Fibroblast of upper back skin (primary cell): ENCODE measurements at regions not wholly inside any gene's neighbourhood (a gene's known extent, or its start where the extent isn't known, plus 50 kb on each side); places are given as distances from the start of the nearest gene placed in this dataset.
A peak's percentile ranks its signal among the peaks of the same experiment; 100 is the strongest.
"Not testable (repeated sequence)": the region's sequence is repeated elsewhere in the genome, so short reads cannot be mapped to it uniquely, and the experiment has no call there.

ENCODE experiments used
- DNase-seq: peaks from one replicate; pipeline ENCODE4 v3.0.0-alpha.2; 2013

GRCh38 chrX:139023531-139023930 lies 312.0 kb upstream of the FGF13 start:
- no peak for DNase-seq

- peak; percentile 39 for DNase-seq
Observed at GRCh38 chrX:139020801-139021200, 309.3 kb upstream of the FGF13 start.

- DNase-seq: no peak
Observed at GRCh38 chrX:139018436-139018835, 306.9 kb upstream of the FGF13 start.

GRCh38 chrX:139015627-139016026 lies 304.1 kb upstream of the FGF13 start:
- DNase-seq: no peak

- DNase-seq: no peak
Observed at GRCh38 chrX:139008185-139008584, 296.7 kb upstream of the FGF13 start.

- not testable (repeated sequence) for DNase-seq
Observed at GRCh38 chrX:139003856-139004527, 292.5 kb upstream of the FGF13 start.

GRCh38 chrX:139002319-139002718 lies 290.8 kb upstream of the FGF13 start:
- no peak for DNase-seq

- no peak for DNase-seq
Observed at GRCh38 chrX:138996268-138996667, 284.8 kb upstream of the FGF13 start.

GRCh38 chrX:138995458-138995857 lies 283.9 kb upstream of the FGF13 start:
- DNase-seq: no peak

GRCh38 chrX:138990425-138990824 lies 278.9 kb upstream of the FGF13 start:
- not testable (repeated sequence) for DNase-seq

GRCh38 chrX:138986866-138987265 lies 275.3 kb upstream of the FGF13 start:
- DNase-seq: peak; percentile 1

- peak; percentile 5 for DNase-seq
Observed at GRCh38 chrX:138986235-138986634, 274.7 kb upstream of the FGF13 start.

GRCh38 chrX:138982365-138982764 lies 270.8 kb upstream of the FGF13 start:
- no peak for DNase-seq

- DNase-seq: no peak
Observed at GRCh38 chrX:138964501-138964900, 253.0 kb upstream of the FGF13 start.

- not testable (repeated sequence) for DNase-seq
Observed at GRCh38 chrX:138962419-138962818, 250.9 kb upstream of the FGF13 start.

- no peak for DNase-seq
Observed at GRCh38 chrX:138954976-138955375, 243.5 kb upstream of the FGF13 start.

- DNase-seq: peak; percentile 8
Observed at GRCh38 chrX:138946926-138947325, 235.4 kb upstream of the FGF13 start.

GRCh38 chrX:138945219-138945618 lies 233.7 kb upstream of the FGF13 start:
- DNase-seq: peak; percentile 28

GRCh38 chrX:138939038-138939437 lies 227.5 kb upstream of the FGF13 start:
- no peak for DNase-seq

- no peak for DNase-seq
Observed at GRCh38 chrX:138938003-138938402, 226.5 kb upstream of the FGF13 start.

- DNase-seq: no peak
Observed at GRCh38 chrX:138931212-138931611, 219.7 kb upstream of the FGF13 start.

GRCh38 chrX:138930583-138930945 lies 219.0 kb upstream of the FGF13 start:
- DNase-seq: no peak

GRCh38 chrX:138929926-138930582 lies 218.5 kb upstream of the FGF13 start:
- no peak for DNase-seq

GRCh38 chrX:138928737-138929459 lies 217.4 kb upstream of the FGF13 start:
- DNase-seq: no peak
